PFSK-1 (cell line): ENCODE measurements at regions not wholly inside any gene's neighbourhood (a gene's known extent, or its start where the extent isn't known, plus 50 kb on each side); places are given as distances from the start of the nearest gene placed in this dataset.

Experiments used
- FOXP2 ChIP-seq: optimal IDR thresholded peaks from 2 replicates; pipeline ENCODE3; 2011; ENCODE audit warnings: borderline replicate concordance, control low read depth, inconsistent platforms; ENCODE audit not compliant: insufficient read depth; ENCODE audit errors: extremely low read length, extremely low read depth
- POLR2AphosphoS5 ChIP-seq: IDR thresholded peaks from 2 replicates; pipeline ENCODE4 v1.6.1; 2012; ENCODE audit warnings: low read depth, mild to moderate bottlenecking, control low read depth, low read length, moderate library complexity
- SIN3A ChIP-seq: IDR thresholded peaks from 2 replicates; pipeline ENCODE4 v1.6.1; 2012; ENCODE audit warnings: mild to moderate bottlenecking, low read length, moderate library complexity, borderline replicate concordance; ENCODE audit not compliant: insufficient read depth
- TAF1 ChIP-seq: IDR thresholded peaks from 2 replicates; pipeline ENCODE4 v1.6.1; 2012; ENCODE audit warnings: low read length, control low read depth, borderline replicate concordance; ENCODE audit not compliant: insufficient read depth
- TF ChIP-seq, protein P1 (sequence below), 2 experiments: IDR thresholded peaks; 2 replicates each; pipeline versions ENCODE4 v1.6.1 to v1.8.0; 2011 to 2012; ENCODE audit warnings: low read depth in 2 of 2, low read length in 2 of 2, control low read depth in 1 of 2, inconsistent platforms in 1 of 2, mild to moderate bottlenecking in 1 of 2, moderate library complexity in 1 of 2; ENCODE audit not compliant: insufficient read depth in 1 of 2

DNA sequence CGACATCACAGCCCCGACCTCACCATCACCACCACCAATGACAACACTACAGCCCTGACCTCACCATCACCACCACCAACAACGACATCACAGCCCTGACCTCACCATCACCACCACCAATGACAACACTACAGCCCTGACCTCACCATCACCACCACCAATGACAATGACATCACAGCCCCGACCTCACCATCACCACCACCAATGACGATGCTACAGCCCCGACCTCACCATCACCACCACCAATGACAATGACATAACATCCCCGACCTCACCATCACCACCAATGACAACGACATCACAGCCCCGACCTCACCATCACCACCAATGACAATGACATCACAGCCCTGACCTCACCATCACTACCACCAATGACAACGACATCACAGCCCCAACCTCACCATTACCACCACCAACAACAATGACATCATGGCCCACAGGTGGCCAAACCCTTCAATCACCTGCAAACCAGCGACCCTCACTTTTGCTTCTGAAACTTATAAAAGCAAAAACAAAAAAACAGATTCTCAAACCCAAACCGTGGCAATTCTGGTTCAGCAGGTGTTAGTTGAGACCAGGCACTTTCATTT lies 70.7 kb upstream of the TMEM18 start:
- TF ChIP-seq SIN3A = no peak
- TF ChIP-seq, protein P1, sequence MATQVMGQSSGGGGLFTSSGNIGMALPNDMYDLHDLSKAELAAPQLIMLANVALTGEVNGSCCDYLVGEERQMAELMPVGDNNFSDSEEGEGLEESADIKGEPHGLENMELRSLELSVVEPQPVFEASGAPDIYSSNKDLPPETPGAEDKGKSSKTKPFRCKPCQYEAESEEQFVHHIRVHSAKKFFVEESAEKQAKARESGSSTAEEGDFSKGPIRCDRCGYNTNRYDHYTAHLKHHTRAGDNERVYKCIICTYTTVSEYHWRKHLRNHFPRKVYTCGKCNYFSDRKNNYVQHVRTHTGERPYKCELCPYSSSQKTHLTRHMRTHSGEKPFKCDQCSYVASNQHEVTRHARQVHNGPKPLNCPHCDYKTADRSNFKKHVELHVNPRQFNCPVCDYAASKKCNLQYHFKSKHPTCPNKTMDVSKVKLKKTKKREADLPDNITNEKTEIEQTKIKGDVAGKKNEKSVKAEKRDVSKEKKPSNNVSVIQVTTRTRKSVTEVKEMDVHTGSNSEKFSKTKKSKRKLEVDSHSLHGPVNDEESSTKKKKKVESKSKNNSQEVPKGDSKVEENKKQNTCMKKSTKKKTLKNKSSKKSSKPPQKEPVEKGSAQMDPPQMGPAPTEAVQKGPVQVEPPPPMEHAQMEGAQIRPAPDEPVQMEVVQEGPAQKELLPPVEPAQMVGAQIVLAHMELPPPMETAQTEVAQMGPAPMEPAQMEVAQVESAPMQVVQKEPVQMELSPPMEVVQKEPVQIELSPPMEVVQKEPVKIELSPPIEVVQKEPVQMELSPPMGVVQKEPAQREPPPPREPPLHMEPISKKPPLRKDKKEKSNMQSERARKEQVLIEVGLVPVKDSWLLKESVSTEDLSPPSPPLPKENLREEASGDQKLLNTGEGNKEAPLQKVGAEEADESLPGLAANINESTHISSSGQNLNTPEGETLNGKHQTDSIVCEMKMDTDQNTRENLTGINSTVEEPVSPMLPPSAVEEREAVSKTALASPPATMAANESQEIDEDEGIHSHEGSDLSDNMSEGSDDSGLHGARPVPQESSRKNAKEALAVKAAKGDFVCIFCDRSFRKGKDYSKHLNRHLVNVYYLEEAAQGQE (IDR thresholded peaks at IDR 0.05; ENCODE audit: insufficient read depth in 1 of 2, low read depth in 2 of 2, low read length in 2 of 2) = no peak

DNA sequence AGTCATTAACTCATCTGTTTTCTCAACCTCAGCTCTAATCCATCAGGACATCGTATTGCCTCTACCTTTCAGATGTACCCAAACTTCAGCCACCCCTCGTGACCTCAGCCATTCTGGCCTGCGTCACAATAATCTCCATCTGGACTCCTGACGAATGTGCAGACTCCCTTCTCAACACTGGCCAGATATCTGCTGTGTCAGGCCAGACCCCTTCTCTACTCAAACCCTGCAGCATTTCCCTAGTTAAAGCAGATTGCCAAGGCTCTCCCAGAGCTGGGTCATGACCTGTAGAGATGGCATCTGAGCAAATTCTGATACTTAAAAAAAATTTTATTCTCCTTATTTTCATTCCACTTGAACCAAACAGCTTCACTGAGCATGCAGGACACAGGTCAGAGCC lies 69.5 kb upstream of the TMEM18 start:
- no peak for TF ChIP-seq POLR2AphosphoS5
- TF ChIP-seq FOXP2 = no peak
- no peak for TF ChIP-seq TAF1
- TF ChIP-seq, protein P1 (IDR thresholded peaks at IDR 0.05; ENCODE audit: insufficient read depth in 1 of 2, low read depth in 2 of 2, low read length in 2 of 2) = no peak

DNA sequence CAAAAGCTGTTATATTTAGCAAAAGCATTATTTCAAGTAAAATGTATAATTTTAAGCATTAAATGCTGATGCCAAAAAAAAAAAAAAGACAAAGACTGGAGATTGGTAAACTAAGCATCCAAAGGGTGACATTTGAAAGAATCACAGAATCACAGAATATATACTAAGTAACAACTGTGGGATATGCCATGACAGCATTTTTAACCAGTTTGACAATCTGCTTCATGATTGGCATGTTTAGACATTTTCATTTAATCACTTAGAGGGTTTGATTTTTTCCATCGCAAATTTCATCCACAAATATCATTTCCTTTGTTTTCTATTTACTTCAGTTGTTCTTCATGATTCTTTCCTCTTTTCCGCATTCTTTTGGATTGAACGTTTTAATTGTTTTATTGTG lies 66.9 kb upstream of the TMEM18 start:
- TF ChIP-seq FOXP2 = no peak
- TF ChIP-seq SIN3A = no peak
- TF ChIP-seq TAF1 = no peak
- TF ChIP-seq, protein P1 (IDR thresholded peaks at IDR 0.05; ENCODE audit: insufficient read depth in 1 of 2, low read depth in 2 of 2, low read length in 2 of 2) = no peak
- TF ChIP-seq POLR2AphosphoS5 = no peak

DNA sequence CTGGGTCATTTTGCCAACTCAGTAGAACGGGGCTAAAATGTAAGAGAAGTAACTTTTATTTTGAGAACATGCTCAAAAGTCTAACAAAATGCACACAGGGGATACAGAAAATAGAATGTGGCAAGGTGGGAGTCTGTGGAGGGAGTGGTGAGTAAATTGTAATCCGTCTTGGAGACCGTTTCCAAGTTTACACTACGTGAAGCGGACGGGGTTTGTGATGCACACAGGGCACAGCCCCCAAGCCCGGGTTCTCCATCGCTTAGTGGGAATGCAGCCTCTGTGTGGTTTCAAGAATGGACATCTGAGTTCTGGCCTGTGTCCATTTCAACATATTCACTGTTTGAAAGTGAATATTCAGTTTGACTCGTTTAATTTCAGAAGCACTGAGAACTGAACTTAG lies 65.0 kb upstream of the TMEM18 start:
- TF ChIP-seq SIN3A (no peak), FOXP2 (no peak), POLR2AphosphoS5 (no peak), TAF1 (no peak)
- TF ChIP-seq, protein P1 (IDR thresholded peaks at IDR 0.05; ENCODE audit: insufficient read depth in 1 of 2, low read depth in 2 of 2, low read length in 2 of 2) = no peak

DNA sequence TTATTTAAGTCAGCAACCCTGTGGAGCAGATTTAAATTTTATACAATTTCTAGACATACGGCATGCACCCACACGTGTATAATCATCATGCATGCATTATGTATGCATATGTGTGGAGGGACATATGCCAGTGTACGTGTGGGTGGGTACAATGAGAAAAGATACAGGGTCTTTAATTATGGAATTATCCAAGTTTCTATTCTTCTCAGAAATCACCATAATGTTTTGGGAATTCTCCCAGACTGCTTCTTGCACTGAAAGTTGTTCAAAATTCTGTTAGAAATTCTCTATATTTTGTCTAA lies 63.9 kb upstream of the TMEM18 start:
- TF ChIP-seq SIN3A (no peak), TAF1 (no peak), FOXP2 (no peak), POLR2AphosphoS5 (no peak)
- TF ChIP-seq, protein P1 (IDR thresholded peaks at IDR 0.05; ENCODE audit: insufficient read depth in 1 of 2, low read depth in 2 of 2, low read length in 2 of 2) = no peak
